ENCODE measurements at regions not wholly inside any gene's neighbourhood (a gene's known extent, or its start where the extent isn't known, plus 50 kb on each side); places are given as distances from the start of the nearest gene placed in this dataset.

DNA sequence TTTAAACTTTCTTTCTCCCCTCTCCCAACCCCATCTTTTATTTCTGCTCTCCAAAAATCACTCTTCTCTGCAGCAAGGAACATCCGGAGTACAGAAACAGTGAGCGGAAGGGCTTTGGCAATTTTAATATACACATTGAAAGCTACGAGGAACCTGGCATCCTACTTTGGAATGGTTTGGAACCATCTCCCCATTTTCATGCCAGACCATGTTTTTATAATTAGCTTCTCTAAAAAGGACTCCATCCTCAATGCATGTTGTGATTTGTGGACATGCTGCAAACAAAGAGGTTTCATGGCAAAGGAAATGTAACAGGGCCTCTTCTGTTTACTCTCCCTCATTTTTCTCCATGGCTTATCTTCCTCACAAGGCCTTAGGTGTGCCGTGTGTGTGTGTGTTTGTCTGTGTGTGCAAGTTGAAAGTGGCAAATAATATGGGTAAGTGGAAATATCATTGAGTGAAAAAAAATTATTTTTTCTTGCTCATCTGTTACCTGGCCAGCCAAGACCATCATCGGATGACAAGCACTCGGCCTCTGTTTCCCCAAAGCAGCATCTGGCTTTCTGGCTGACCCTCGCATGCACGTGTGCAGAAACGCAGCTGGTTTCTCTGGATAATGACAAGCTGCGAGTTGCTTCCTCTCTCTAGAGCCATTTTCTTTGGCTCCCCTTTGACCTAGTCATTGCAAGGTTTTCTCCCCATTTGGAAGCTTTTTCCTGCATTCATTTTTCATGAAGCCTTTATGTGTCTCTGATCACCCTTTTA, 585.0 kb downstream of the TMEM114 start:
- TF ChIP-seq, protein P1, sequence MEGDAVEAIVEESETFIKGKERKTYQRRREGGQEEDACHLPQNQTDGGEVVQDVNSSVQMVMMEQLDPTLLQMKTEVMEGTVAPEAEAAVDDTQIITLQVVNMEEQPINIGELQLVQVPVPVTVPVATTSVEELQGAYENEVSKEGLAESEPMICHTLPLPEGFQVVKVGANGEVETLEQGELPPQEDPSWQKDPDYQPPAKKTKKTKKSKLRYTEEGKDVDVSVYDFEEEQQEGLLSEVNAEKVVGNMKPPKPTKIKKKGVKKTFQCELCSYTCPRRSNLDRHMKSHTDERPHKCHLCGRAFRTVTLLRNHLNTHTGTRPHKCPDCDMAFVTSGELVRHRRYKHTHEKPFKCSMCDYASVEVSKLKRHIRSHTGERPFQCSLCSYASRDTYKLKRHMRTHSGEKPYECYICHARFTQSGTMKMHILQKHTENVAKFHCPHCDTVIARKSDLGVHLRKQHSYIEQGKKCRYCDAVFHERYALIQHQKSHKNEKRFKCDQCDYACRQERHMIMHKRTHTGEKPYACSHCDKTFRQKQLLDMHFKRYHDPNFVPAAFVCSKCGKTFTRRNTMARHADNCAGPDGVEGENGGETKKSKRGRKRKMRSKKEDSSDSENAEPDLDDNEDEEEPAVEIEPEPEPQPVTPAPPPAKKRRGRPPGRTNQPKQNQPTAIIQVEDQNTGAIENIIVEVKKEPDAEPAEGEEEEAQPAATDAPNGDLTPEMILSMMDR (IDR thresholded peaks at IDR 0.05): no peak
- TF ChIP-seq POLR2A (IDR thresholded peaks at IDR 0.05) (no peak), POLR2AphosphoS5 (IDR thresholded peaks at IDR 0.05) (no peak)
